GM19452 (cell line): ENCODE measurements at regions not wholly inside any gene's neighbourhood (a gene's known extent, or its start where the extent isn't known, plus 50 kb on each side); places are given as distances from the start of the nearest gene placed in this dataset.

ENCODE experiments used
- ATAC-seq: cut with Tn5 transposase; IDR thresholded peaks from one replicate; pipeline ENCODE4 v1.9.1; 2021; ENCODE audit not compliant: unreplicated experiment

DNA sequence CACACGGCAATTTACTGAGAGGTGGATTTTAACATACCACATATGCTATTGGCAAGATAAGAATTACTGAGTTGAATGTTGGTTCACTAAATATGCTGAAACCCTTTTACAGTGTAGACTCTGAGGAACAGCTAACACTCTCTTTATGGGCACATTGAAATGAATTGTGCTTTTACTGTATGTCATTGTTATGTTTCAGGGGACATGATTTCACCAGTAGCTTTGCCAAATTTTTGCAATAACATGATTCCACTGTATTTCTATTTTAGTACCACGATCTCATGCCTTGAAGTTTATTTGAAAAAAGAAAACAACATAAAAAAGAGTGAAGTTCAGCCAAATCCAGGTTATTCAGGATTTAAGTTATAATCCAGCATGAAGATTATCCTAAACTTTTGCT lies 188.5 kb downstream of the HLX start:
- ATAC-seq: no peak

DNA sequence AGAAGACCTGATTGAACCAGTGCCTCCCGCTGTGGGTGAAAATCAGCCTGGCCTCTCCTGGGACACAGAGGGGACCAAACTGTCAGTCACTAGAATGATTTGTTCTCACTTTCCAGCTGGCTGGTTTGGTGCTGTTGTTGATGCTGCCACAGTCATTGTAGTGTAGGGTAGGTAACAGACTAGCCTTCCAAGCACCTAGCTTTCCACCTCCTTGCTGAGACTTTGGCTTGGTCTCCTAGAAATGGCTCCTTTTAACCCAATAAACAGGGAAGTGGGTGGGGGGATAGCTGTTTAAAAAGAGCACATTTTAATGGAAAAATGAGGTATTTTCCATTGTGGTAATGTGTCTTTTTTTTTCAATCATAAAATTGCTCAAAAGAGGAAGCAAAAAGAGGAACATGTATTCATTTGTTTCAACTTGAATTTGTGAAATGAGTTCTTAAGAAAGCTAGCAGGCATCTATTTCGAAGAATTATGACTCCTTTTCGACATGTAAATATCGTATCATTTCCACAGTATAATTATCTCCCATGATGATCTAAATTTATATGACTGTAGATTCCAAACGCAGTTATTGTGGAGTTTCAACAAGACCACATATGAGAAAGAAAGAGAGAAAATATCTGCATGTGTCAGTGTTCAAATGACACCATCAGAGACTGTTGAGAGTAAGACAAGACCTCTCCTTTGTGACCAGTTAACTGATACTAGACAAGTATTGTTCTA lies 190.1 kb downstream of the HLX start:
- ATAC-seq: peak; percentile 91

DNA sequence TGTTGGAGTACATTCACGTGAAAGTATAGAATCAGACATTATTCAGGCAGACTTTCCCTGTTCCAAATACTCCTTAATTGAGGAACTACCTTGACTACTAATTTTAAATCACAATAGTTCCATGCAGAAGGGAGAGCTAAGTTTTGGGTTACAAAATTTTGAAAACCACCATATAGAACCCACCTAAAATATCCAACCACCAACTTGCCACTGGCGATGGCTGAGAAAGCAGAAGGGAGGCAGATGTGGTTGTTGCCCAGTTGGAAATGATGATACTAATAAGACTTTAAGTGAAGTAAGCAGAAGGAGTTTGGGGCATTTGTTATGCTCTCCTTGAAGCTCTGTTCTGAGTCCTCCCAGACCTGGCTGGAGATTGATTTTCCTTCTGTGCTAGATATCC lies 190.7 kb downstream of the HLX start:
- ATAC-seq: no peak

DNA sequence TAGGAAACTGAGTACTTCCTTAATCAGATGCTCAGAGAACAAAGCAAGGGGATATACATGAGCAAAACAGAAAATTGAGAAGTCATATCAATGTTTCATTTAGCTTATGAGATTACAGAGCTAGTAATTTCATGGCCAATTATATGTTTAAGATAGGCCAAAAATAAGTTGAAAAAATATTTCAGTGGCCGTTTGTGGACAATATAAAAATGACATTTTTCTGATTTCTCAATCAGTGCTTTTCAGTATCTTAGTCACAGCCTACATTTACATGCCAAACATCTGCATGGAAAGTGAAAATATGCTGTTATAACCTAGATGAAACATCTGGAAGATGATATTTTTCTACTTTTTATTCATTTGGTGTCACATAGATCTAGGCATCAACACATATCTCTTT lies 192.5 kb downstream of the HLX start:
- no peak for ATAC-seq

DNA sequence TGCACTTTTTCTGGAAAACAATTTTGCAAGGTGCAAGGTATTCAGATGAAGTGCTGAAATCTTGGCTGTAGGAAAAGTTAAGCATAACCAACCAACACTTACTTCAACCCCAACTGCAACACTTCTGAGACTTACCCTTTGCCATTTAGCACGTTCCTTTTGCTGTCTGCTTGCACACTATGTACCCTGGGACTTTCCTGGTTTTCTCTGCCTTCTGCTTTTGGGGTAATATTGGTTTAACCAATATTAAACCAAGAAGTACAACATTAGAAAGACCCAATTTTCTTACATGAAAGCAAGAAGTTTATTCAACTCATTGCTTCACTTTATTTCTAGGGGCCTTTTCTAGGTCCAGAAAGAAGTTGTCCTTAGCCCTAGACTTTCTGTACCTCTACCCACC lies 193.0 kb downstream of the HLX start:
- ATAC-seq: no peak

DNA sequence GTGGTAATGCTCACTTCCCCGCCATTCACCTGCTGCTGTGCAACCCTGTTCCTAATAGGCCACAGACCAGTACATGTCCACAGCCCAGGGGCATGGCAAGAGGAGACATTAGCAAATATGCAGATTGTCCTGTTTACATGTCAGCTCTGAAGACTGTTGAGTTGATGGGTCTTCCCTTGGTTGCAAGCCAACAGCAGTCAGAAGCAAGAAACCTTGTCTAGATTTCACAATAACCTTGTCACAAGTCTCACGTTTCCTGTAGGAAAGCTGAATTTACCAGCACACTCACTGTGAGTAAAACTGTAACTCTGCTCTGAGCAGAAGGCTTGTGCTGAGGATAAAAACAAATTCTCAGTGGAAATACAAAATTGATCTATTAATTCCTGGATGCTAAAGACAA lies 195.1 kb downstream of the HLX start:
- ATAC-seq: no peak

DNA sequence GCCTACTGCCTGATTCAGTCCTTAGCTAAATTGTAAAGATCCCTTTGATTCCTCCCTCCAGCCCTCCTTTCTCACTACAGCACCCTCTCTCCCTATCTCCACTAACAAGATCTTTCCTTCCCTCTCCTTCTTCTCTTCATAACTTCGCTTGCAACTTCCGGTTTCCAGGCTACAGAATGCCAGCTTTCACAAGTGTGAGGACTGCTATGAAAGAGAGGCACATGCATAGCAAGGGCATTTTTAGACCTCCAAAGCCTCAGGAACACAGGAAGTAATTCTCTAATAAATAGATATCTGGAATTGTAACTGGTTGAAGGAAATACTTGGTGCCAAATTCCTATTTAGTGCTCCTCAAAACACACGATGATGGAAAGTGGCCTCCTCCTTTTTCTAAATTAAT lies 196.7 kb downstream of the HLX start:
- ATAC-seq: no peak

DNA sequence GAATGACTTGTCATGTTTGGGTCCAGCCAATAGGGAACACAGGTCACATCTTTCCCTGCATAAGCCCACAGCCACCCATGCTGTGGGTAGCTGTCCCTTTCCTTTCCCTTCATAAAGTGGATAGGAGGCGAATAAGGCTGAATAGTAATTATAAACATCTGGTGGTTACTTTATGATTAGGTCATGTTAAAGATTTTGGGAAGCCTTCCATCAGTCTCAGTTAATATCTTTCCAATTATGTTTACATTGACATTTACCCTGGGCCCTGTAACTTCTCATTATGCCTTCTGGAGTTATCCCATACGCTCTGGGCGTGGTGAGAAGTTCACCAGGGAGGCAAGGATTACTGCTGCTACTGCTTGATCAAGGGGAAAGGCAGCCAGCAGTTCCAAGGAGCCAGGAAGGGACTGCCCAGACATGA lies 197.2 kb downstream of the HLX start:
- no peak for ATAC-seq

DNA sequence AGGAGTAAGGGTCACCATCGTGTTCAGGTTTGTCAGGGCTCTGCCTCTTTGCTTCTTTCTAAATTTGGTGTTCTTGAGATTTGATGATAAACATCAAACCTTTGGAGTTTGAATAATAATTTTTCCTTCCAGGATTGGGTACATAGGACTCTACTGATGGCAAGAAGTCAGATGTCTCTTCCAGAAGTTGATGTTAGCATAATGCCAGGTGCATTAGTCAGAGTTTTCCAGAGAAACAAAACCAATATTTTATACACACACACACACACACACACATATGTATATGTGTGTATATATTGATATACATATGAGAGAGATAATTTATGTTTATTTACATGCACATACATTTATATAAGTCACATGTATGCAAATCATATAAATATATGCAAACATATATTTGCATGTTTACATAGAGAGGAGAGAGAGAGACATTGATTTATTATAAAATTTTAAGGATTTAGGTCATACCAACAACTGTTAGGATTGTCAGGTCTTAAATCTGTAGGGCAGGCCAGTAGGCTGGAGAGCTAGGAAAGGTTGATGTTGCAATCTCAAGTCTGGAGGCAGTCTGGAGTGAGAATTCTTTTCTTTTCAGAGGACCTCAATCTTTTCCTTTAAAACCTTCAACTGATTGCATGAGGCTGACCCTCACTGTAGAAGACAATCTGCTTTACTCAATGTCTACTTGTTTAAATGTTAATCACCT lies 199.2 kb downstream of the HLX start:
- no peak for ATAC-seq

DNA sequence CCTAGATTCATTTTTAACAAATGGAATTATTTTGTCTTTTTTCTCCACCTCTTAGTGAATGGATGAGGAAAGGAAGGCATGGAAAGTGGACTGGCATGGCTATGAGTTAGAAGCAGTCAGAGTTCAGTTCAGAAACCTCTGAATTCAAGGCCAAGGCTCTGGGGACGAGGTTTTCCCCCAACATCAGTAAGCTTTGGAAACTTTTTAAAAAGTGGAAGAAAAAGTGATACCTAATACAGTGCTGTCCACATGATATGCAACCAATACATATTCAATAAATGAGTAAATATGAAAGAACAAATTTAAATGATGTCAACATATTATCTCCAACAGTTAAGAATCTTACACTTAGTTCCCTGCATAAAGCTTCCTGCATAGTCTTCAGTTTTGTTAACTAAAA lies 204.7 kb downstream of the HLX start:
- no peak for ATAC-seq

DNA sequence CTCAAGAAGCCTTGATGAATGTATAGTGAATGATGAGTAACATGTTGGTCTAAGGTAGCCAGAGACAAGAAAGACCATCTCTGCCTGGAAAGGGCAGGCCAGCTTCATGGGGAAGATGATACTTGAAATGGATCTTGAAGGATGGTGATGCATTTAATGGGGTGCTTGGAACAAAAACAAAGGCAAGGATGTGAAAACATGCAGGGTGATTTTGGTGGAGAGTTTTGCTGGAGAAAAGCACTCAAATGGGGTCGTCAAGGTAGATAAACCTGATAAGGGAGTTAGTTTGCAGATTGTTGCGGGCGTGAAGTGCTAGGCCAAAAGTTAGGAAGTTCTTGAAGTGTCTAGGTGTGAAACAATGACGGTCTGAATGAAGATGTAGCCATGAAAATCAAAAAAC lies 205.4 kb downstream of the HLX start:
- ATAC-seq: no peak

DNA sequence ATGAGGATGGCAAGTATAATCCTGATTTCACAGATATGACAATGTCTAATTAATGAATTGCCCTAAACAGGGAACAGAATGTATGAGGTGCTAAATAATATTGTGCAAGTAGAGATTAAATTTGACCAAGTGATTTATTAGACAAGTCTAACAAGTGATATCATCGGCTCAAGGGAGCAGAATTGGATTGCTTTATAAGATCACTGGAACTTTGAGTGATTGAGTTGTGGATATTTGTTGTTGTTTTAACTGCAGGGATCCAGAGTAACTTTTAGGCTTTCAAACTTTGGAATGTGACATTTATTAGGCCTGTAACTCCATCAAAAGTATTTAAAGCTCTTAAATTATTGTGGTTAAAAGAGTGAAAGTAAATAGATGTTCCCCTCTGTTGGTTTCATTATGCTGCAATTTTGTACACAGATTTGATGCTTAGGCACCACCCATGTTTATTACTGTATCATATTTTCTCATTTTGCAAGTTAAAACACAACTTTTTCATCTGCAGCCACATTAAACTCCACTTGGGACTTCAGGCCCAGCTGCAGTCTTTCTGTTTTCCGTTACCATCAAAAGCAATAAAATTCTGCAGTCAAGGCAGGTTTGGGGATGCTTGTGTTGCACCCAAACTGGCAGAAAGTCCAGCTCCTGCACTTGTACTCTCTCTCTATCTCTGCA lies 206.6 kb downstream of the HLX start:
- ATAC-seq: no peak

DNA sequence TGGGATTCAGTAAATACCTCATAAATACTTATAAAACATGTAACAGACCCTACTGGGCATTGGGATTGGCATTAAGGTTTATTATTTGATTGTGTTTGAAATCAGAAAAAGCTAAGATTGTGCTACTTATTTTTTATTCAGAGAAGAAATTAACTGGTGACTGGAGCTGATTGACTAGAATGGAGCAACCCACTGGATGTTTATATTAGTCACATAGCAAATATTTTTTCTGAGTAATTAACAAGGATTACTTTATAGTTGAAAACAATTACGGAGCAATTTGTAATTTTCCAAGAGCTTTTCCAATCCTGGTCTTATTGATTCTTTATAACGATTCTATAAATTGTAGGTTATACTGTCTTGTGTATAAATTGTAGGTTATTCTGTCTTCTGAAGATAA lies 208.7 kb downstream of the HLX start:
- ATAC-seq: no peak

DNA sequence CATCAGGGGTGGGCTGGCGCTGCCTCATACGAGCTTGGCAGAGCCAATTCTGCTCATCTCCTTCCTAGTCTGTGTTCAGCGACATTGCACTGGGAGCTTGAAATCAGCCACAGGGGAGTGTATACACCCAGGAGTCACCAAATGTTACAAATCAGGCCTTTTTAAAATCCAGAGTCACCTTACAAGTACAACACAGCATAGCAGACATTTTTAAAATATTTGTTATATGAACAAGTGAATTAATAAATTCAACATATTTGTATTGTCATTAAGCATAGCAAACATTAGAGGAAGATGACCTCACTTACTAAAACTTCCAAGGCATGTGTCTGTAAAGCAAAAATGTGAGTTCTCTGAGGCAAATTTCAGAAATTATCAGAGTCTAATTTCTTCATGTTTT lies 210.0 kb downstream of the HLX start:
- no peak for ATAC-seq

DNA sequence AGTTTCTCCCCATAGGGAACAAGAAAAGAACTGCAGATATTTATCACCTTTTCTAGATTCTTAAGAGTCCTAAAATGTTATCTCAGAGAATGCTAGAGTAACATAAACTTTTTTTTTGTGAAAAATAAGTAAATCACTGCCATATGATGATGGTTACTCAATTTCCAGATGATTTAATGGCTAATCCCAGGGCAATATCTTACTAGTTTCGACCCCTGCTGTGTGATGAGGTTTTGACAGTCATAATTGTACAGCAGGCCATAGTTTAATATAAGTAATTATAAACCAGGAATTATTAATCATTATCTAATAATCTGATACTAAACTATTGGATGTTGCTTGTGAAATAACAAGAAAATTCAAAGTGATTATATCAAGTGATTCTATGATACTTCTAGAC lies 210.6 kb downstream of the HLX start:
- ATAC-seq: no peak

DNA sequence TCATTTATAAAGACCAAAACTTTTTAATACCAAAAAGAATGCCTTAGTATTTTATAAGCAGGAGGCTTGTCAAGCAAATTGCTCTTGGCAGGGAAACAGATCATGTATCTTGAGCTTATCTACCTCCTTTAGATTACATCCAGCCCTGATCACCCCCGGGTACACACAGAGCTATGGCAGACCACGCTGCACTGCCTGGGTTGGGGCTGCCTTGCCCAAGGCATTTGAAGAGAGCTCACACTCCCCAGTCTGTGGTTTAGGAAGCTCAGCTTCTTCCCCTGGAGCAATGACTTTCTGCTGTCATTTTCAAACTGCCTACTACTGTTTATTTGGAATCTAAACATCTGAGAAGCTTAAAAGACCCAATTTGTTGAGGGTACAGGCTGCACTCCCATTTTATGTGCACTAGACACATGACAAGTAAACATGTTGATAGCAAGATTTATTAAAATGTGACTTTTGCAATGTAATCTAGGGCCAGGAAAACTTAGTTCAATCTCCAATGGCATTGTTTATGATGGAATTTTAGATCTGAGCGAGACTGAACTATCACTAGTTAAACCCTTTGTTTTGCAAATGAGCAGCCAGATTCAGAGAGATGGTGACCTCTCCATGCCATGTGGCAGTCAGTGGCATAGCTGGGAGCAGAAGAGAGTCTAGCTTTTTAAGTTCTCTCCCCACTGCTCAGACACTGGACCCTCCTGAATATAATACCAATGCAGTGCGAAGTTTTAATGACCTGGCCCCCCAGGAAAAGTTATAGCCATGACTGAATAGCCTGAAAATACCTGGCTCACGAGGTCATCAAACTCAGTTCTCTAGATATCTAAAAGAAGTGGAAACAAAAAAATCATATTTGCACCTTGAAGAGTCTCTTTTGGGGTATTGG lies 214.9 kb downstream of the HLX start:
- no peak for ATAC-seq

DNA sequence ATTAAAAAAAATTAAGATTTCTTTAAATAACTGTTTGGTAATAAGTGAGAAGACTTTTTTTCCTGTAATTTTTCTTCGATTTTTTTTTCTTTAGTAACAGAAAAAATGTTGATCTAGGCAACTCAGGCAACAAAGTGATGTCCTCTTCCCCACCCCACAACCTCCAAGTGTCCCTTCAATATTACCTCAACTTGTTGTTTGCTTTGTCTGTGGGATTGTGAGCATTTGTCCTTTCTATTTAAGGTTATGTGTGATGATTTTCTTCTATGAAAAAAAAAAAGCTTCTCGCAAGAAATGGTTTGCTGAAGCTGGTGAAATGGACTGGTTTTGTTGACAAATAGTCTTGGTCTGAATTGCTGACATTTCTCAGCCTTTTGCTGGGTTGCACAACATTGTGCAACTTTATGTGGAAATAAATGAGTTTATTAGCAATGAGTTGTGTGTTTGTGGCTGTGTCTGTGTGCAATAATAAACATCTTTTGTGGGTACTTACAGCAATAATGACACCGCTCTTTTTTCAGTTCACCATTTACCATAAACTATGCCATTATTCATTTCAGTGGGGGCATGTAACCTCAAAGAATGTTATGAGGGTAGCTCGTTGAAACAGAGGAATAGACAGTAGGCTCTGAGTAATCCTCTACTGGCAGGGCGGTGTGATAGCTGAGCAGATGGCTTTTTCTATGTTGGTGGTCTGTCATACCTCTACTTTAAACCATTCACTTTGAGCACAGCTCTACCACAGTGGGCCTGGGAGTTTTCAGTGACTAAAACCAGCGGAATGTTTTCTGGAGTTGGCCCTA lies 218.4 kb downstream of the HLX start:
- ATAC-seq: no peak

DNA sequence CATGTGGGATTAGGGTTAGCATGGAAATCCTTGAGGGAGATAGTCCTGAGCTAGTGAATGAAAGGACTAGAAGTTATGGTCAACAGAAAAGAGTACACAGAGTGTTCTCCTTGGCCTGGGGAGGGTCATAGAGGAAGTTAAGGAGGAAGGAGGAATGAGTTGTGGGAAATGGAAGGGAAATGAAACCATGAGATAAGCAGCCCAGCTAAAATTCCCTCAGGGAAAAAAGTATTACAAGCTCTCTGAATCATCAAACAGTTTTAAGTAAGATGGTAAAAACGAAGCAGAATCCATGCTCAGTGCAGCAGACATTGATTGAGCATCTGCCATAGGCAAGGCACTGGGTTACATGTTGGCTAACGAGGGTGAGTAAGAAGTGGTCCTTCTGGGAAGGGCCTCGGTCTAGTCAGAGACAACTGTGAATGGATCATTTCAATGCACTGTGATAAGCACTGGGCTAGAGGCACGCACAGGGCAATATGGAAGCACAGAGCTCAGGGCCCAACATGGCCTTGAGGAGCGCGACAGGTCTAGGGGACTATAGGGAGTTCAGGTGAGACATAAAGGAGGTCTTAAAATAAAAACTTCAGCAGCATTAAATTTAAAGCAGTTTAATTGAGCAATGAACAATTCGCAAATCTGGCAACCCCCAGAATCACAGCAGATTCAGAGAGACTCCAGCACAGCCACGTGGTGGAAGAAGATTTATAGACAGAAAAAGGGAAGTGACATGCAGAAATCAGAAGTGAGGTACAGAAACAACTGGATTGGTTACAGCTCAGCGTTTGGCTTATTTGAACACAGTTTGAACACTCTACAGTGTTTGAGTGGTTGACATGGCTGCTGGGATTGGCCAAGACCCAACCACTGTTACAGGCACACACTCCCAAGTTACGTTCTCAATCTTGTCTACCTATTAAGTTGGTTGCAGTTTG lies 219.5 kb downstream of the HLX start:
- ATAC-seq: no peak
